ENCODE measurements at regions not wholly inside any gene's neighbourhood (a gene's known extent, or its start where the extent isn't known, plus 50 kb on each side); places are given as distances from the start of the nearest gene placed in this dataset.

DNA sequence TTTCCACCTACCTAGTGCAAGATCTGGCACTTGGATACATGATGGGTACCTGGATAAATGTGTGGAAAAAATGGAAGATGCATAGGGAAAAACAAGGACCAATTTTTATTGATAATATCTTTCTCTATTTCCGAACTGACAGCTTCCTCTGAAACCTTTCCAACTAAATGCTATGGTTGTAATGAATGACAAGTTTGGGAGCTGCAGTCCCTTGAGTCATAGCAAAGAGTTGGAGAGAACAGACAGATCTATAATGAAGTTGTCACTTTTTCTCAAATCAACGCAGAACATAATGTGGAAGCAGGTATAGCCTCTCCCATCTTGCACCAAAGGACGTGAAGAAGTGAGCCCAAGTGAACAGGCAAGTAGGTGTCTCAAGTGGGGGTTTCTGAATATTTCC lies 296.5 kb upstream of the KAZN start:
- no peak for DNase-seq (ENCODE audit: low read depth)

DNA sequence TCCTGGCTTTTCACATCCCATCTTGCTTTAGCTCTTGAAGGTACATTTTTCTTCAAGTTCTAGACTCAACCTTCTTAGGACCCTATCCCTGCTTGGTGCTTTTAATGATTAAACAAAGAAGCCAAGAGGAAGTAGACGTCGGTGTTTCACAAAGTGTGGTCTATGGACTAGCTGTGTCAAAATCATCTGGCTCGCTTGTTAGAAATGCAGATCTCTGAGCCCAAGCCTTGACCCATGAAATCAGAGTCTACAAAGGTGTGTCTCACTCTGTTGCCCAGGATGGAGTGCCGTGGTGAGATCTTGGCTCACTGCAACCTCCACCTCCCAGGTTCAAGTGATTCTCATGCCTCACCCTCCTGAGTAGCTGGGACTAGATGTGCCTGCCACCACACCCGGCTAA lies 295.5 kb upstream of the KAZN start:
- no peak for DNase-seq (ENCODE audit: low read depth)

GRCh38 chr1:14304381-14304865 lies 294.1 kb upstream of the KAZN start:
- peak; percentile 89 for DNase-seq (ENCODE audit: low read depth)

- DNase-seq (ENCODE audit: low read depth) = no peak
Measured at GRCh38 chr1:14308460-14308859, 290.0 kb upstream of the KAZN start.

- no peak for DNase-seq (ENCODE audit: low read depth)
Measured at GRCh38 chr1:14309984-14310383, 288.5 kb upstream of the KAZN start.

DNA sequence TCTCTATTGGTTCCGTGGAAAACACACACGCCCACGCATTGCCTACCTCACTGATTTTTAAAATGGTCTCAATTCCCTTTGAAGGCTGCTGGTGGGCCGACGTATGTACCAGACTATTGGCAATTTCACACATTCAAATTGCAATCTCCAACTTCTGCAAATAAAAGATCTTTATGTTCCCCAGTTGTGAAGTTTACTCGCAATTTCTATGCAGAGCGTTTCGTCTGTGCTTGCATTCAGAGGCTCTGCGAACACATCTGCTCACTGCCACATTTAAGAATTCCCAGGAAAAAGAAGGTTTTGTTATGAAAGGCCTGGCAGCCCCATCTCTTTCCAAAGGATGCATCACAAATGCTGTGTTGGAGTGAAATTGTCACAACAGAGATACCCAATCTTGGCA lies 288.0 kb upstream of the KAZN start:
- no peak for DNase-seq (ENCODE audit: low read depth)

GRCh38 chr1:14313731-14314431 lies 284.6 kb upstream of the KAZN start:
- DNase-seq (ENCODE audit: low read depth) = peak; percentile 23

- DNase-seq (ENCODE audit: low read depth) = no peak
Measured at GRCh38 chr1:14318830-14319229, 279.7 kb upstream of the KAZN start.

GRCh38 chr1:14320518-14320917 lies 278.0 kb upstream of the KAZN start:
- peak; percentile 87 for DNase-seq (ENCODE audit: low read depth)

GRCh38 chr1:14320986-14321385 lies 277.5 kb upstream of the KAZN start:
- DNase-seq (ENCODE audit: low read depth) = no peak

- no peak for DNase-seq (ENCODE audit: low read depth)
Measured at GRCh38 chr1:14321422-14321821, 277.1 kb upstream of the KAZN start.

GRCh38 chr1:14323568-14324247 lies 274.8 kb upstream of the KAZN start:
- DNase-seq (ENCODE audit: low read depth) = no peak

DNA sequence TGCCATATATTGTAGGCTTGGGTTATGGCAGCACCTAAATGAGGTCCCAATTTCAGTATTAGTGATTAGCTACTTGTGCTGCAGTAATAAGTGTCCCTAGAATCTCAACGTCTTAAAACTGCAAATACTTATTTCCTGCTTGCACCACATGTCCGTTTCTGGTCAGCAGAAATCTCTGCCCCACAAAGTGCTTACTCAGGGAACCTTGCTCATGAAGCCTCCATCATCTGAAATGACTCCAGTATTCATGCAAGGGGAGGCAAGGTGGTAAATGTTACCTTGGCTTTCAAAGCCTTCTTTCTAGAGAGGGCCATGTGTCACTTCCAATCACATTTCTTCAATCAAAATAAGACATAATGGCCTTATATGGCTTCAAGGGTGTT lies 274.2 kb upstream of the KAZN start:
- DNase-seq (ENCODE audit: low read depth) = no peak

DNA sequence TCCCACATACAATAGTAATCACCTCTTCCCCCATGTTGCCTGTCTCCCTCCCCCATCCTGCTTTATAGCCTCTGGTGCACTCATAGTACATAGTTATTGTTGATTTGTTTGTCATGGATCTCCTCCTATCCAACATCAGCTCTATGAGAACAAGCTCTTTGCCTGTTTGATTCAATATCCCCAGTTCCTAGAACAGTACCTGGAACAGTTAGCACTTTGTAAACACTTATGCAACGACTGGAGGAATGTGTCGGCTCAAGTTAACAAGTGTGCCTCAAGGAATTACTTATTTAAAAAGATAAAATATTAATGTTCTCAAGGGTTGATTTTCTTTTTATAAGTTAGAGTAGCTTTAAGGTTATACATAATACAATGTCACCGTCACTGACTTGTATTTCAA lies 271.6 kb upstream of the KAZN start:
- DNase-seq (ENCODE audit: low read depth) = no peak

- DNase-seq (ENCODE audit: low read depth) = no peak
Measured at GRCh38 chr1:14328685-14329084, 269.8 kb upstream of the KAZN start.

GRCh38 chr1:14332158-14332557 lies 266.3 kb upstream of the KAZN start:
- DNase-seq (ENCODE audit: low read depth) = no peak

DNA sequence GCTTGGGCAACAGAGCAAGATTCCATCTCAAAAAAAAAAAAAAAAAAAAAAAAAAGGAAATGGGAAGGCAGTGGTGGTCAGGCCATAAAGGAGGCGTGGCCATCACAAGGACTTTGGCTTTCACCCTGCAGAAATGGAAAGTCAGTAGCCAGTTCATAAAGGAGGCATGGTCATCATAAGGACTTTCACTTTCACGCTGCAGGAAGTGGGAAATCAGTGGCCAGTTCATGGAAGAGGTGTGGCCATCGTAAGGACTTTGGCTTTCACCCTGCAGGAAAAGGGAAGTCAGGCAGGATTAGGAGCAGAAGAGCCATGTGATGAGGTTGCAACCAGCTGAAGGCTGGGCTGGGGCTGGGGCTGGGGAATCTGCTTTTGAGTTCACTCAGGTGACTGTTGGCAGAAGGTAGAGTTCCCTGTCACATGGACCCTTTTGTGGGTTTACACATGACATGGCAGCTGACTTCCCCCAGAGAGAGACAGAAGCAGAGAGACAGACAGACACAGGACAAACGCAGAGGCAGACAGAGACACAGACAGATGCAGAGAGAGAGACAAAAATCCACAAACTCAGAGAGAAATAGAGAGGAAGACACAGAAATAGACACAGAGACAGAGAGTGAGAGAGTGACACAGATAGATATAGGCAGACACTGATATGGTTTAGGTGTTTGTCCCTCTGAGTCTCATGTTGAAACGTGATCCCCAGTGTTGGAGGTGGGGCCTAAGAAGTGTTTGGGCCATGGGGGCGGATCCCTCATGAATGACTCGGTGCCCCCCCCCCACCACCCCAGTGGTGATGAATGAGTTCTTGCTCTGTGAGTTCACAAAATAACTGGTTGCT lies 263.9 kb upstream of the KAZN start:
- no peak for DNase-seq (ENCODE audit: low read depth)

- no peak for DNase-seq (ENCODE audit: low read depth)
Measured at GRCh38 chr1:14338509-14338908, 260.0 kb upstream of the KAZN start.

DNA sequence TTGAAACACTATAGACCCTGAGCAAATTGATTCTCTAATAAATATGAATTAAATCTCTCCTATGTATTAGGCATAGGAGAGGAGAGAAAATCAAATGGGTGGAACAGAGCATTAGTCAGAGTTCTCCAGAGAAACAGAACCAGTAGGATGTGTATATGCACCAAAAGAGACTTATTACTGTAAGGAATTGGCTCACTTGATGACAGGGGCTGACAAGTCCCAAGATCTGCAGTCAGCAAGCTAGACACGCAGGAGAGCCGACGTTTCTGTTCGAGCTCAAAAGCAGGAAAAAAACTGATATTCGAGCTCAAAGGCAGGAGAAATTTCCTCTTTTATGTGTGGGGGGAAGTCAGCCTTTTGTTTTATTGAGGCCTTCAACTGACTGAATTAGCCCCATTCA lies 259.2 kb upstream of the KAZN start:
- no peak for DNase-seq (ENCODE audit: low read depth)

GRCh38 chr1:14340002-14340785 lies 258.3 kb upstream of the KAZN start:
- peak; percentile 81 for DNase-seq (ENCODE audit: low read depth)

DNA sequence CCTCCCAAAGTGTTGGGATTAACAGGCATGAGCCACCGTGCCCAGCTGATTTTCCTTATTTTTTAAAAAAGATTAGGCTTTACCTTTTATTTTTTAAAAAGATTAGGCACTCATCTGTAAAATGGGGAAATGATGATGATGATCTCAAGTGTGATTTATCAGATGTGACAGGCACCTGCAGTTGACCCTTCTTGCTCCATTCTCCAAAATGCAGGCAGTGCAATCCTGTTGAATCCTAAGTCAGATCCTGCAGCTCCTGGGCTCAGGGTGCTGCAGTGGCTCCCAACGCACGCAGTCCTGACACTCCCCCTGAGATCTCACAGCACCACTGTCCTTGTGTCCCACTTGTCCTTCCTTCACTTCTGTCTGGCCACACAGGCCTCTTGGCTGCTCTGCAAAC lies 257.3 kb upstream of the KAZN start:
- DNase-seq (ENCODE audit: low read depth) = no peak

GRCh38 chr1:14345946-14346550 lies 252.4 kb upstream of the KAZN start:
- no peak for DNase-seq (ENCODE audit: low read depth)

Data from fibroblast of the conjunctiva (primary cell).